Cerebellar cortex (tissue), 1 donor: ENCODE measurements at regions not wholly inside any gene's neighbourhood (a gene's known extent, or its start where the extent isn't known, plus 50 kb on each side); places are given as distances from the start of the nearest gene placed in this dataset.

Experiments
- DNase-seq: peaks from one replicate; pipeline ENCODE4 v3.0.0-alpha.2; 2015; ENCODE audit warnings: low spot score

GRCh38 chr10:106467506-106467905, 697.0 kb downstream of the SORCS1 start:
- no peak for DNase-seq

- no peak for DNase-seq
Measured at GRCh38 chr10:106457522-106457921, 707.0 kb downstream of the SORCS1 start.

- DNase-seq: no peak
Measured at GRCh38 chr10:106454233-106454632, 710.3 kb downstream of the SORCS1 start.

- no peak for DNase-seq
Measured at GRCh38 chr10:106450966-106451365, 713.5 kb downstream of the SORCS1 start.

- DNase-seq: no peak
Measured at GRCh38 chr10:106446920-106447319, 717.6 kb downstream of the SORCS1 start.

- no peak for DNase-seq
Measured at GRCh38 chr10:106442223-106442622, 722.3 kb downstream of the SORCS1 start.

GRCh38 chr10:106440767-106441166, 723.7 kb downstream of the SORCS1 start:
- no peak for DNase-seq

GRCh38 chr10:106440355-106440754, 724.2 kb downstream of the SORCS1 start:
- DNase-seq: no peak

- DNase-seq: no peak
Measured at GRCh38 chr10:106439366-106439765, 725.1 kb downstream of the SORCS1 start.

GRCh38 chr10:106438386-106438785, 726.1 kb downstream of the SORCS1 start:
- DNase-seq: no peak

- no peak for DNase-seq
Measured at GRCh38 chr10:106436123-106436715, 728.3 kb downstream of the SORCS1 start.

GRCh38 chr10:106435081-106435480, 729.4 kb downstream of the SORCS1 start:
- no peak for DNase-seq

GRCh38 chr10:106424981-106425380, 739.5 kb downstream of the SORCS1 start:
- DNase-seq: no peak

GRCh38 chr10:106424054-106424453, 740.5 kb downstream of the SORCS1 start:
- no peak for DNase-seq

- DNase-seq: no peak
Measured at GRCh38 chr10:106410331-106410730, 754.2 kb downstream of the SORCS1 start.

- no peak for DNase-seq
Measured at GRCh38 chr10:106405141-106405540, 759.4 kb downstream of the SORCS1 start.

GRCh38 chr10:106402458-106402857, 762.0 kb downstream of the SORCS1 start:
- DNase-seq: no peak

GRCh38 chr10:106401967-106402366, 762.5 kb downstream of the SORCS1 start:
- no peak for DNase-seq

GRCh38 chr10:106401161-106401560, 763.3 kb downstream of the SORCS1 start:
- no peak for DNase-seq

GRCh38 chr10:106399112-106399511, 765.4 kb downstream of the SORCS1 start:
- no peak for DNase-seq

GRCh38 chr10:106396192-106396591, 768.3 kb downstream of the SORCS1 start:
- DNase-seq: no peak

- no peak for DNase-seq
Measured at GRCh38 chr10:106395041-106395749, 769.3 kb downstream of the SORCS1 start.

GRCh38 chr10:106392778-106393177, 771.7 kb downstream of the SORCS1 start:
- no peak for DNase-seq

- no peak for DNase-seq
Measured at GRCh38 chr10:106387063-106387462, 777.4 kb downstream of the SORCS1 start.
